A673 (cell line): ENCODE measurements at regions not wholly inside any gene's neighbourhood (a gene's known extent, or its start where the extent isn't known, plus 50 kb on each side); places are given as distances from the start of the nearest gene placed in this dataset.

Experiments used
- BruUV-seq: library from RNA; stranded (reverse); fragments of 400-500 nt; replicated peaks from 2 replicates; lab custom pipeline; 2021; lab: Mats Ljungman, UMichigan
- CTCF ChIA-PET: fragments of 300-600 bp; sonication (Branson Sonifier 250); formaldehyde crosslinking; loops from one replicate; lab custom pipeline; 2022; ENCODE audit warnings: antibody characterized with exemption; lab: Charles Lee
- POLR2A ChIA-PET: fragments of 300-600 bp; sonication (Branson Sonifier 250); formaldehyde crosslinking; loops from one replicate; lab custom pipeline; 2022; ENCODE audit warnings: antibody characterized with exemption; ENCODE audit not compliant: low non-redundant PET; lab: Charles Lee
- DNase-seq: peaks from one replicate; pipeline ENCODE4 v3.0.0-alpha.2; 2015; ENCODE audit warnings: low spot score
- H3K27ac ChIP-seq: fragments of 200-600 bp; sonication (generic); 2 replicates; pipeline ENCODE4 v1.5.1; 2016; ENCODE audit warnings: mixed run types, low read depth, mild to moderate bottlenecking, mixed read lengths, antibody characterized with exemption, low read length; ENCODE audit not compliant: poor library complexity, severe bottlenecking
- H3K27me3 ChIP-seq: fragments of 200-600 bp; sonication (generic); replicated peaks from 2 replicates; pipeline ENCODE4 v1.6.1; 2017; ENCODE audit warnings: mixed run types, low read depth, mild to moderate bottlenecking, mixed read lengths, antibody characterized with exemption, low read length; ENCODE audit not compliant: insufficient read depth, poor library complexity
- H3K36me3 ChIP-seq: fragments of 200-600 bp; sonication (generic); 2 replicates; pipeline ENCODE4 v1.6.1; 2016; ENCODE audit warnings: mixed run types, mild to moderate bottlenecking, mixed read lengths, antibody characterized with exemption, low read length; ENCODE audit not compliant: insufficient read depth, poor library complexity, severe bottlenecking
- H3K4me1 ChIP-seq: fragments of 200-600 bp; sonication (generic); 2 replicates; pipeline ENCODE4 v1.6.1; 2017; ENCODE audit warnings: mixed run types, mild to moderate bottlenecking, mixed read lengths, antibody characterized with exemption, low read length; ENCODE audit not compliant: insufficient read depth, poor library complexity, severe bottlenecking
- H3K4me3 ChIP-seq: fragments of 200-600 bp; sonication (generic); 2 replicates; pipeline ENCODE4 v1.5.1; 2016; ENCODE audit warnings: low read depth, mixed run types, mild to moderate bottlenecking, mixed read lengths, low read length; ENCODE audit not compliant: poor library complexity, severe bottlenecking
- H3K9me3 ChIP-seq: fragments of 200-600 bp; sonication (generic); 2 replicates; pipeline ENCODE4 v1.6.1; 2016; ENCODE audit warnings: mixed run types, low read depth, mild to moderate bottlenecking, mixed read lengths, antibody characterized with exemption, low read length; ENCODE audit not compliant: poor library complexity, severe bottlenecking
- CTCF ChIP-seq: fragments of 300-800, 200-600 bp; sonication (generic); conservative IDR thresholded peaks from 2 replicates; pipeline ENCODE4 v1.5.1; 2017; ENCODE audit warnings: low read depth, mild to moderate bottlenecking, antibody characterized with exemption, low read length, moderate library complexity, mixed read lengths
- EZH2 ChIP-seq: fragments of 200-600 bp; sonication (generic); IDR thresholded peaks from 2 replicates; pipeline ENCODE4 v1.6.1; 2017; ENCODE audit warnings: borderline replicate concordance, low read depth, mild to moderate bottlenecking, mixed read lengths, antibody characterized with exemption, low read length; ENCODE audit not compliant: poor library complexity, severe bottlenecking
- intact Hi-C: fragments of 100-400 bp; cut with micrococcal nuclease; formaldehyde crosslinking; loops from one replicate; pipeline ENCODE4 v1.10.0; 2022; ENCODE audit not compliant: unreplicated experiment

GRCh38 chr5:155844542-155844941, 482.4 kb upstream of the SGCD start:
- Histone ChIP-seq H3K27ac (no peak overlapping the region), H3K27me3 (no peaks in the 10 kb centered on the region), H3K4me1 (no peaks in the 10 kb centered on the region), H3K4me3 (no peak overlapping the region), H3K36me3 (no peaks in the 10 kb centered on the region), H3K9me3 (no peaks in the 10 kb centered on the region)
- CTCF ChIA-PET, result no interaction called here
- POLR2A ChIA-PET, result no interaction called here
- BruUV-seq, result no TSS peak
- TF ChIP-seq EZH2, result no peak
- no peak for TF ChIP-seq CTCF
- intact Hi-C loops, result no loop called here
- DNase-seq, result no peak

GRCh38 chr5:155850370-155850769, 476.6 kb upstream of the SGCD start:
- no peaks in the 10 kb centered on the region for H3K4me1 ChIP-seq
- H3K27ac ChIP-seq, result no peak overlapping the region
- no peak for DNase-seq
- intact Hi-C loops, result no loop called here
- no TSS peak for BruUV-seq
- no peak overlapping the region for H3K4me3 ChIP-seq
- TF ChIP-seq EZH2 (no peak), CTCF (no peak)
- ChIA-PET POLR2A (no interaction called here), CTCF (no interaction called here)
- no peaks in the 10 kb centered on the region for H3K9me3 ChIP-seq
- H3K27me3 ChIP-seq, result no peaks in the 10 kb centered on the region
- H3K36me3 ChIP-seq, result no peaks in the 10 kb centered on the region

DNA sequence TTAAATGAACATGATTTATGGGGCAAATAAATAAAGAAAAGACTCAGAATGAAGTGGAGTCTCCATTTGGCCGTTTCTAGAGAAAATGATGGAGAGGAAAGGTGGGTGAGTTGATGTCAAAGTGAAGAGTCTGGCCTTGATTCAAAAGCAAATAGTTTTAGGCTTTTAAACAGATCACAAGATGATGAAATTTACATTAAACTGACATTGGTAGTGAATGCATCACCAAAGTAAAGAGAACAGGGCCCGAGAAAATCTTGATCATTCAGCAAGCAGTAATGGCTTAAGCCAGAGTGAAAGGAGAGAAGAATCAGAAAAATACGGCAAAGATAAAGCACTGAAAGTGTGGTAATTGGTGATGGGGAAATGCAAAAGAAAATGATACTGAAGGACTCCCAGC, 460.0 kb upstream of the SGCD start:
- POLR2A ChIA-PET, result no interaction called here
- no peak for DNase-seq
- intact Hi-C loops, result no loop called here
- CTCF ChIA-PET, result no interaction called here
- Histone ChIP-seq H3K36me3 (no peaks in the 10 kb centered on the region), H3K9me3 (no peaks in the 10 kb centered on the region), H3K27ac (no peak overlapping the region), H3K27me3 (no peaks in the 10 kb centered on the region), H3K4me1 (no peaks in the 10 kb centered on the region), H3K4me3 (no peak overlapping the region)
- BruUV-seq, result no TSS peak
- TF ChIP-seq EZH2 (no peak), CTCF (no peak)
